Vagina (tissue), 2 donors: ENCODE measurements at regions not wholly inside any gene's neighbourhood (a gene's known extent, or its start where the extent isn't known, plus 50 kb on each side); places are given as distances from the start of the nearest gene placed in this dataset.

Experiments
- CTCF ChIP-seq, 3 experiments: fragments of 450-650 bp in 2 of 3; fragments of 200-600 bp in 1 of 3; sonication (generic) in 1 of 3; IDR thresholded peaks; one replicate each; pipeline ENCODE4 v1.5.1; 2017 to 2019; ENCODE audit warnings: antibody characterized with exemption in 3 of 3, mild to moderate bottlenecking in 2 of 3, moderate library complexity in 2 of 3
- POLR2AphosphoS5 ChIP-seq, 2 donors: sonication (generic); formaldehyde crosslinking; IDR thresholded peaks; one replicate each; pipeline ENCODE4 v1.9.0; 2017; ENCODE audit warnings: antibody characterized with exemption in 2 of 2, mild to moderate bottlenecking in 2 of 2, low read depth in 1 of 2; ENCODE audit not compliant: insufficient read depth in 1 of 2

GRCh38 chr12:111076611-111077451 is 156.5 kb upstream of the MYL2 start:
- no peak for TF ChIP-seq POLR2AphosphoS5 (IDR thresholded peaks at IDR 0.05; ENCODE audit: insufficient read depth in 1 of 2, low read depth in 1 of 2)
- no peak for TF ChIP-seq CTCF (IDR thresholded peaks at IDR 0.05)
